ENCODE measurements at regions not wholly inside any gene's neighbourhood (a gene's known extent, or its start where the extent isn't known, plus 50 kb on each side); places are given as distances from the start of the nearest gene placed in this dataset.

- H3K27ac ChIP-seq (ENCODE audit: low read depth, low read length) = no peak overlapping the region
- intact Hi-C loops (cut with micrococcal nuclease) = no loop called here
- CTCF ChIA-PET = no interaction called here
- H3K27me3 ChIP-seq (ENCODE audit: insufficient read depth, low read length) = no peaks in the 10 kb centered on the region
- H2AFZ ChIP-seq (ENCODE audit: low read depth, low read length, poor library complexity, severe bottlenecking) = no peak overlapping the region
- no peak overlapping the region for H3K9ac ChIP-seq (ENCODE audit: low read length)
- H3K9me3 ChIP-seq (ENCODE audit: control insufficient read depth in 1 of 2, insufficient read depth in 1 of 2, low read depth in 1 of 2, low read length in 2 of 2) = no peaks in the 10 kb centered on the region
- BruUV-seq (replicated peaks) = no TSS peak
- no peaks in the 10 kb centered on the region for H3K4me1 ChIP-seq (ENCODE audit: control insufficient read depth in 1 of 2, insufficient read depth in 2 of 2, low read length in 2 of 2)
- no peak overlapping the region for H3K4me2 ChIP-seq (ENCODE audit: low read length)
- H4K20me1 ChIP-seq (ENCODE audit: insufficient read depth) = no peaks in the 10 kb centered on the region
- H3K79me2 ChIP-seq (ENCODE audit: insufficient read depth, low read length) = no peaks in the 10 kb centered on the region
- no peak for ATAC-seq
- TF ChIP-seq SIN3A (IDR thresholded peaks at IDR 0.05; ENCODE audit: low read depth) (no peak), EGR1 (IDR thresholded peaks at IDR 0.05; ENCODE audit: low read depth) (no peak), ATF3 (IDR thresholded peaks at IDR 0.05) (no peak), ZFX (IDR thresholded peaks at IDR 0.05) (no peak), YY1 (IDR thresholded peaks at IDR 0.05; ENCODE audit: extremely low read depth, insufficient replicate concordance, low read depth, low read length) (no peak), MAX (IDR thresholded peaks at IDR 0.05) (no peak), JUND (IDR thresholded peaks at IDR 0.05) (no peak), ZNF274 (IDR thresholded peaks at IDR 0.05; ENCODE audit: low read depth, low read length) (no peak), CEBPB (IDR thresholded peaks at IDR 0.05; ENCODE audit: low read depth) (no peak), RAD21 (IDR thresholded peaks at IDR 0.05; ENCODE audit: low read depth) (no peak), TCF7L2 (IDR thresholded peaks at IDR 0.05; ENCODE audit: borderline replicate concordance, extremely low read depth, insufficient read depth, insufficient read length) (no peak), SRF (IDR thresholded peaks at IDR 0.05; ENCODE audit: low read depth) (no peak), ELF1 (IDR thresholded peaks at IDR 0.05; ENCODE audit: borderline replicate concordance, low read depth) (no peak), ZBTB33 (IDR thresholded peaks at IDR 0.05; ENCODE audit: extremely low read depth, insufficient replicate concordance, low read length) (no peak), POLR2A (IDR thresholded peaks at IDR 0.05; ENCODE audit: borderline replicate concordance, extremely low read depth, insufficient read depth, insufficient read length) (no peak), EZH2 (IDR thresholded peaks at IDR 0.05) (no peak), REST (IDR thresholded peaks at IDR 0.05; ENCODE audit: low read depth) (no peak)
- no peak for DNase-seq (ENCODE audit: low read depth, low spot score)
- H3K4me3 ChIP-seq (replicated peaks in 1 of 2; ENCODE audit: low read depth in 1 of 2, low read length in 2 of 2) = no peak overlapping the region
- H3K36me3 ChIP-seq (ENCODE audit: control insufficient read depth in 1 of 2, insufficient read depth in 2 of 2, low read length in 2 of 2) = no peaks in the 10 kb centered on the region
- no peaks in the 10 kb centered on the region for H3K9me2 ChIP-seq (ENCODE audit: insufficient read depth)
- POLR2A ChIA-PET = no interaction called here
- RAD21 ChIA-PET (ENCODE audit: low non-redundant PET in 1 of 2, low total read pairs in 2 of 2, uncharacterized antibody in 2 of 2, unreplicated experiment in 2 of 2) = no interaction called here
These were observed 328.3 kb upstream of the IL12A start for GRCh38 chr3:159660326-159660725.

Data from HCT116 (cell line).